OCI-LY3 (cell line): ENCODE measurements at regions not wholly inside any gene's neighbourhood (a gene's known extent, or its start where the extent isn't known, plus 50 kb on each side); places are given as distances from the start of the nearest gene placed in this dataset.

Experiments
- CTCF ChIP-seq: fragments of 200-600, 300-600 bp; sonication (generic); IDR thresholded peaks from 2 replicates; pipeline ENCODE4 v1.5.1; 2014; ENCODE audit warnings: antibody characterized with exemption, low read length, low read depth
- EZH2phosphoT487 ChIP-seq: fragments of 200-600 bp; shearing (Covaris generic); IDR thresholded peaks from 2 replicates; pipeline ENCODE4 v1.6.1; 2018; ENCODE audit warnings: antibody characterized with exemption, mixed run types, low read depth

GRCh38 chr22:49207008-49208003 lies 620.4 kb downstream of the BRD1 start:
- TF ChIP-seq CTCF (no peak), EZH2phosphoT487 (no peak)
